Muscle layer of colon (tissue), 2 donors: ENCODE measurements at regions not wholly inside any gene's neighbourhood (a gene's known extent, or its start where the extent isn't known, plus 50 kb on each side); places are given as distances from the start of the nearest gene placed in this dataset.

Source experiments
- H3K27ac ChIP-seq: one replicate; pipeline ENCODE4 v1.7.0; 2013; ENCODE audit warnings: low read depth, mild to moderate bottlenecking, low read length, moderate library complexity
- H3K27me3 ChIP-seq, 2 donors: one replicate each; pipeline ENCODE4 v1.7.0; 2013; ENCODE audit warnings: low read length in 2 of 2, mild to moderate bottlenecking in 2 of 2; ENCODE audit not compliant: insufficient read depth in 2 of 2, control insufficient read depth in 1 of 2
- H3K36me3 ChIP-seq: one replicate; pipeline ENCODE4 v1.7.0; 2013; ENCODE audit warnings: mild to moderate bottlenecking, low read length; ENCODE audit not compliant: insufficient read depth
- H3K4me1 ChIP-seq: one replicate; pipeline ENCODE4 v1.7.0; 2013; ENCODE audit warnings: mild to moderate bottlenecking, low read length; ENCODE audit not compliant: insufficient read depth
- H3K4me3 ChIP-seq, 2 donors: one replicate each; pipeline ENCODE4 v1.7.0; 2013; ENCODE audit warnings: low read length in 2 of 2, low read depth in 1 of 2, mild to moderate bottlenecking in 1 of 2, moderate library complexity in 1 of 2
- H3K9ac ChIP-seq: one replicate; pipeline ENCODE4 v1.7.0; 2013; ENCODE audit warnings: low read length
- H3K9me3 ChIP-seq: one replicate; pipeline ENCODE4 v1.7.0; 2013; ENCODE audit warnings: mild to moderate bottlenecking, low read length
- donor health status: abdominal sarcoma.
- donor health status: Adenocarcinoma of cecum.

DNA sequence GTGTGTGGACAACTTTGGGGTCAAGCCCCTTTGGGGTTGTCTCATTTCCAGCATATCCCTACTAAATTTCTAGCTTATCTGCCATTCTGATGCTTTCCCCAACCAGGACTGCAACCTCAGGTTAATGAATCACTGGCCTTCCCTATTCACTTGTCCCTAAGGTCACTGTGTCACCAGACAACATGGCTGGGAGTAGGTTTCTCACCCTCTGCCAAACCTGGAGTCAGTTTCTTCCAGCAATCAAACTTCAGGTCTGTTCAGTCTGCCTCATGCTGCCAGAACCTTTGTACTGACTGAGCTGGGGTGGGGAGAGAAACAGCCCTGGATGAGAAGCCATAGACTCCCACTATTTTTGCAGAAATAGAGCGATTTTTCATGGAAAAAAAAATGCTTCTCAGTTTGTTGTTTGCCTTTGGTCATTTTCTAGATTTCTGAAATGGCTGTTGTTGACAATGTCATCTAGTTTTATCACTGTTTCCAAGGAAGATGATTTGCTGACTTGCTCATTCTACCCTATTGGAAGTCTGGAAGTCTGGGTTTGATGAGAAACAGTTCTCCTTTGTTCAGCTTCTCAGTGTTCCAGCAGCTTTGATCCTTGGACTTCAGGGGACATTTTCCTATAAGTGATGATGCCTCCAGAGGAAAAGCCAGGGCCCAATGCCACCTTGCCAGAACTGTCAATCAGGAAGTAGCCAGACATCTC lies 74.8 kb upstream of the IL12A start:
- Histone ChIP-seq H3K36me3 (no peaks in the 10 kb centered on the region), H3K27ac (no peak overlapping the region), H3K4me3 (no peak overlapping the region), H3K4me1 (peaks cover 5% of the 10 kb centered on the region), H3K27me3 (no peaks in the 10 kb centered on the region), H3K9me3 (no peaks in the 10 kb centered on the region), H3K9ac (no peak overlapping the region)

DNA sequence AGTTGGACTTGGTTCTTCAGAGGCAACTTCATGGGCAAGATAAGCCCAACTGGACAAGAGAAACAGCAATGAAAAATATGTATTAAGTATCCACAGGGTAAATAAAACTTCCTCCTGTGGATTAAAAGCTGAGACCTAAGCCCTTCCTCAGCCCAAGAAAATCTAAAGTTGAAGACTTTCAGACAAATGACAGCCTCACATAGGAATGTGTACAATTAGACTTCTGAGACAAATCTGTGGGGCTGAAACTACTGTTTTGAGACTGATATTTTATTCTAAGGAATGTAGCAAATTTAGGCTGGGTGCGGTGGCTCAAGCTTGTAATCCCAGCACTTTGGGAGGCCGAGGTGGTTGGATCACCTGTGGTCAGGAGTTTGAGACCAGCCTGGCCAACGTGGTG lies 74.2 kb upstream of the IL12A start:
- Histone ChIP-seq H3K36me3 (no peaks in the 10 kb centered on the region), H3K27me3 (no peaks in the 10 kb centered on the region), H3K9me3 (no peaks in the 10 kb centered on the region), H3K27ac (no peak overlapping the region), H3K9ac (no peak overlapping the region), H3K4me1 (peaks cover 6% of the 10 kb centered on the region), H3K4me3 (no peak overlapping the region)

DNA sequence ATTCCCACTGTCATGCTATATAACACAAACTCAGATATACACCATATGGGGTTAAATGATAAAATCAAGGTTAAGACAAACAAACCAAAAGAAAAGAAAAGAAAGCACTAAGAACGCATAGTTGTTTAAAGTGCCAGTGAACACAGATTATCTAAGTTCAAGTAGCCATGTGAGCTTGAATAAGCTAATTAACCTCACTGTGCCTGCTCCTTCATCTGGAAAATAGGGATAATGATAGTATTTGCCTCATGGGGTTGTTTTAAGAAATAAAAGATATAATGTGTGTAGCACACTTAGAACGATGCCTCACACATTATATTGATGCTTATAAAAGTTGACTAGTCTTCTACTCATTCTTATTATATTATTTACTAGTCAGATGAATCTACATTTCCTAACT lies 72.6 kb upstream of the IL12A start:
- Histone ChIP-seq H3K4me1 (peaks cover 14% of the 10 kb centered on the region), H3K27me3 (no peaks in the 10 kb centered on the region), H3K4me3 (no peak overlapping the region), H3K27ac (no peak overlapping the region), H3K9me3 (no peaks in the 10 kb centered on the region), H3K9ac (no peak overlapping the region), H3K36me3 (no peaks in the 10 kb centered on the region)

- H3K9me3 ChIP-seq, result no peaks in the 10 kb centered on the region
- H3K27me3 ChIP-seq, result no peaks in the 10 kb centered on the region
- H3K36me3 ChIP-seq, result no peaks in the 10 kb centered on the region
- no peak overlapping the region for H3K9ac ChIP-seq
- peaks cover 9% of the 10 kb centered on the region for H3K4me1 ChIP-seq
- no peak overlapping the region for H3K4me3 ChIP-seq
- H3K27ac ChIP-seq, result no peak overlapping the region
These were observed 71.5 kb upstream of the IL12A start for GRCh38 chr3:159917141-159917540.

DNA sequence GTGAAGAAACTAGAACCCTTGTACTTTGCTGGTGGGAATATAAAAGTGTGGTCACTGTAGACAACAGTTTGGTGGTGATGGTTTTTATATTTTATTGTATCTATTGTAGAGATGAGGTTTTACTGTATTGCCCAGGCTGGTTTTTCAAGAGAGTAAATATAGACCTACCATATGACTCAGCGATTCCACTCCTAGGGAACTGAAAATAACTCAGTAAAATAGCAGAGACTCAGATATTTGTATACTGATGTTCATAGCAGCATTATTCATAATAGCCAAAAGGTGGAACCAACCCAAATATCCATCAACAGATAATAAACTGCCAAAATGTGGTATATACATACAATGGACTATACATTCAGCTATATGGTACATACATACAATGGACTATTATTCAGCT lies 68.8 kb upstream of the IL12A start:
- Histone ChIP-seq H3K4me3 (no peak overlapping the region), H3K4me1 (peaks cover 9% of the 10 kb centered on the region), H3K9ac (no peak overlapping the region), H3K27me3 (no peaks in the 10 kb centered on the region), H3K27ac (no peak overlapping the region), H3K9me3 (no peaks in the 10 kb centered on the region), H3K36me3 (no peaks in the 10 kb centered on the region)

GRCh38 chr3:159922193-159922840 lies 66.3 kb upstream of the IL12A start:
- H3K9ac ChIP-seq, result no peak overlapping the region

DNA sequence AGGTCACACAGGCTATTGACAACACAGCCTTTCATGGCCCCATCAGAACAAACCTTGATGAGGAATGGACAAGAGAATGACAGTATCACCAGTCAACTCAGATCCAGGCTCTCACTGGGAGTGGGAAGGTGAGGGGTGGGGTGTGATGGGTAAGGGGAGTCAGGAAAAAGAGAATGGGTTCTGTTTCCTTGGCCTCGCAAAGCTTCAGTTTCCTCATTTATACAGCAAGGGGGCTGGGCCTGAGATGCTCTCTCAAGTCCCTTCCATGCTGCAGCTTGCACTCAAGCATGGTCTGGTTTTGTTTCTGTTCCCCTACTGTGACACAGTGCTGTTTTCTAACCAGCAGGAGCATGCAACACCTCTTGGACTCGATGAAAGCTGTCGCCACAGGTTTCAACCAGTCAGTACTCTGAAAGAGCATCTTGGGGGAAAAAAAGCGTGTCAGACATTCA lies 65.7 kb upstream of the IL12A start:
- Histone ChIP-seq H3K9me3 (no peaks in the 10 kb centered on the region), H3K27me3 (no peaks in the 10 kb centered on the region), H3K36me3 (no peaks in the 10 kb centered on the region), H3K27ac (no peak overlapping the region), H3K9ac (no peak overlapping the region), H3K4me1 (peaks cover 12% of the 10 kb centered on the region), H3K4me3 (no peak overlapping the region)

More at GRCh38 chr3:159922193-159922840, 66.3 kb upstream of the IL12A start:
- Histone ChIP-seq H3K4me3 (no peak overlapping the region), H3K27me3 (no peaks in the 10 kb centered on the region), H3K9me3 (no peaks in the 10 kb centered on the region), H3K36me3 (no peaks in the 10 kb centered on the region), H3K27ac (no peak overlapping the region), H3K4me1 (peaks cover 9% of the 10 kb centered on the region)

DNA sequence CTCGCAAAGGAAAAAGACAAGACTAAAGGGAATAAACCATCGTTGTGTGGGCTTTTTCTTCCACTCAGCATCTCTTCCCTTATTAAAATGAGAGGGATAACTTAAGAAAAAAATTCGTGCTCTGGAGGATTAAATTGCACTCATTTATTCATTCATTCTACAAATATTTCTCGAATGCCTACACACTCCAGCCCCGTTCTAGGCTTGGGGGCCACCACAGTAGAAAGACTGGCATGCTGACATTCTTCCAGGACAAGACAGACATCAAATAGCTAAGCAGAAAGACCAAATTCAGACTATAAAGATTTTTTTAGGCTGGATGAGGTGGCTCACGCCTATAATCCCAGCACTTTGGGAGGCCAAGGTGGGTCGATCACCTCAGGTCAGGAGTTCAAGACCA lies 65.3 kb upstream of the IL12A start:
- Histone ChIP-seq H3K9ac (no peak overlapping the region), H3K9me3 (no peaks in the 10 kb centered on the region), H3K27me3 (no peaks in the 10 kb centered on the region), H3K4me1 (peaks cover 17% of the 10 kb centered on the region), H3K4me3 (no peak overlapping the region), H3K36me3 (no peaks in the 10 kb centered on the region), H3K27ac (no peak overlapping the region)

GRCh38 chr3:159923956-159924355 lies 64.7 kb upstream of the IL12A start:
- Histone ChIP-seq H3K9me3 (no peaks in the 10 kb centered on the region), H3K4me1 (peaks cover 23% of the 10 kb centered on the region), H3K36me3 (no peaks in the 10 kb centered on the region), H3K27ac (no peak overlapping the region), H3K4me3 (no peak overlapping the region), H3K27me3 (no peaks in the 10 kb centered on the region), H3K9ac (no peak overlapping the region)

DNA sequence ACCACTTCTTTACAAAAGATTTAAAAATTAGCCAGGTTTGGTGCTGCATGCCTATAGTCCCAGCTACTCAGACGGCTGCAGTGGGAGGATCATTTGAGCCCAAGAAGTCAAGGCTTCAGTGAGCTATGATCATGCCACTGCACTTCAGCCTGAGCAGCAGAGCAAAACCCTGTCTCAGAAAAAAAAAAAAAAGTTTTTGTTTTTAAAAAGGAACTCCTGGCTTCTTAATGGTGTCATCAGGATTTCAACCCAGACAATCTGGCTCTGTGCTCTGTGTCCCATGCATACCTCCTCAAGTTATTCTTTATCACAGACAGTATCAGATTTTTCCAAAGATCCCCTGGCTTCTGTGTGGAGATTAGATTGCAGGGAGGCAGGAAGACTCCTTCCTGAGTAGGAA lies 64.2 kb upstream of the IL12A start:
- H3K36me3 ChIP-seq, result no peaks in the 10 kb centered on the region
- peaks cover 26% of the 10 kb centered on the region for H3K4me1 ChIP-seq
- H3K27ac ChIP-seq, result no peak overlapping the region
- no peak overlapping the region for H3K9ac ChIP-seq
- H3K9me3 ChIP-seq, result no peaks in the 10 kb centered on the region
- no peak overlapping the region for H3K4me3 ChIP-seq
- no peaks in the 10 kb centered on the region for H3K27me3 ChIP-seq

DNA sequence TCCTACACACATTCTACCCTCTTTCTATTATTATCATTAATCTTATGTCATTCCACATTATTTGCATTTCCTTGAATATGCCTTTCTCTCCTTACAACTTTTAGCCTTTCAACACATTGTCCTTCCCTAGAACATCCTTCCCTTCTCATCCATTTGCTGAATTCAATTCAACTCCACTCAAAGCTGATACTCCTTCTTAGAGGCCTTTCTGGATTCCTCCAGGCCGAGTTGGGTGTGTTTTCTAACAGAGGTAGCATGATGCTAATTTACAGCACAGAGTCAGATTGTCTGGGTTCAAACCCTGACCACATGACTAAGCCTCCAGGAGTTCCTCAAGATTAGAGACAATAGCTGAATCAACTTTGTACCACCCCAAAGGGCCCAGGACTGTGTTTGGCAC lies 63.4 kb upstream of the IL12A start:
- H3K27ac ChIP-seq, result no peak overlapping the region
- H3K9me3 ChIP-seq, result no peaks in the 10 kb centered on the region
- no peak overlapping the region for H3K4me3 ChIP-seq
- peaks cover 23% of the 10 kb centered on the region for H3K4me1 ChIP-seq
- H3K9ac ChIP-seq, result no peak overlapping the region
- no peaks in the 10 kb centered on the region for H3K36me3 ChIP-seq
- H3K27me3 ChIP-seq, result no peaks in the 10 kb centered on the region

- peaks cover 23% of the 10 kb centered on the region for H3K4me1 ChIP-seq
- H3K9me3 ChIP-seq, result no peaks in the 10 kb centered on the region
- H3K36me3 ChIP-seq, result no peaks in the 10 kb centered on the region
- H3K9ac ChIP-seq, result no peak overlapping the region
- no peaks in the 10 kb centered on the region for H3K27me3 ChIP-seq
- H3K27ac ChIP-seq, result no peak overlapping the region
- no peak overlapping the region for H3K4me3 ChIP-seq
These were observed 62.1 kb upstream of the IL12A start for GRCh38 chr3:159926573-159926972.
